Endothelial cell of umbilical vein (primary cell): ENCODE measurements at regions not wholly inside any gene's neighbourhood (a gene's known extent, or its start where the extent isn't known, plus 50 kb on each side); places are given as distances from the start of the nearest gene placed in this dataset.

Experiments used
- BruUV-seq: library from RNA; stranded (reverse); fragments of 400-500 nt; replicated peaks from 2 replicates; lab custom pipeline; 2021; lab: Mats Ljungman, UMichigan
- CTCF ChIA-PET: fragments of 300-600, 350-600 bp; sonication (Branson Sonifier 250); formaldehyde crosslinking; loops from one replicate; lab custom pipeline; 2021; ENCODE audit warnings: antibody characterized with exemption, inconsistent platforms; lab: Charles Lee
- POLR2A ChIA-PET: fragments of 300-600, 350-600 bp; sonication (Branson Sonifier 250); formaldehyde crosslinking; loops from one replicate; lab custom pipeline; 2021; ENCODE audit warnings: antibody characterized with exemption, inconsistent platforms; lab: Charles Lee
- DNase-seq: peaks from one replicate; pipeline ENCODE4 v3.0.0-alpha.2; 2011; ENCODE audit warnings: low read depth, low spot score
- FAIRE-seq: peaks from 2 replicates; lab custom pipeline; 2011; peaks lifted over from hg19 to GRCh38; lab: Jason Lieb, UNC
- H2AFZ ChIP-seq: 2 replicates; pipeline ENCODE4 v1.6.0; 2012; ENCODE audit warnings: low read depth, low read length, control low read depth, inconsistent platforms
- H3K27ac ChIP-seq: 2 replicates; pipeline ENCODE4 v1.5.1; 2011; ENCODE audit warnings: low read depth, mild to moderate bottlenecking, control low read depth, low read length, moderate library complexity; ENCODE audit not compliant: insufficient read depth
- H3K27me3 ChIP-seq, 2 experiments: 2 replicates each; pipeline versions ENCODE4 v1.6.0 to v1.6.1; 2011; ENCODE audit warnings: low read length in 2 of 2, mixed read lengths in 1 of 2; ENCODE audit not compliant: control insufficient read depth in 2 of 2, insufficient read depth in 2 of 2
- H3K36me3 ChIP-seq, 2 experiments: 2 replicates in 1 of 2; 3 replicates in 1 of 2; pipeline ENCODE4 v1.5.1; 2011; ENCODE audit warnings: low read length in 2 of 2, mild to moderate bottlenecking in 1 of 2, moderate library complexity in 1 of 2; ENCODE audit not compliant: control insufficient read depth in 2 of 2, insufficient read depth in 2 of 2; ENCODE audit errors: extremely low read depth in 1 of 2
- H3K4me1 ChIP-seq: 3 replicates; pipeline ENCODE4 v1.5.1; 2011; ENCODE audit warnings: mild to moderate bottlenecking, low read length; ENCODE audit not compliant: control insufficient read depth, insufficient read depth; ENCODE audit errors: extremely low read depth
- H3K4me2 ChIP-seq: 2 replicates; pipeline ENCODE4 v1.6.1; 2011; ENCODE audit warnings: low read length, control low read depth, mixed read lengths; ENCODE audit not compliant: insufficient read depth
- H3K4me3 ChIP-seq, 3 experiments: fragments of 200-600 bp in 1 of 3; sonication (generic), shearing (Covaris generic) in 1 of 3; replicated peaks in 1 of 3; 2 replicates each; pipeline ENCODE4 v1.5.1; 2011 to 2016; ENCODE audit warnings: control low read depth in 3 of 3, low read length in 3 of 3, mild to moderate bottlenecking in 2 of 3, inconsistent platforms in 1 of 3, low read depth in 1 of 3, moderate library complexity in 1 of 3; ENCODE audit not compliant: insufficient read depth in 1 of 3
- H3K79me2 ChIP-seq: 2 replicates; pipeline ENCODE4 v1.6.0; 2012; ENCODE audit warnings: low read length, inconsistent platforms; ENCODE audit not compliant: control insufficient read depth, insufficient read depth
- H3K9ac ChIP-seq: replicated peaks from 2 replicates; pipeline ENCODE3; 2011; ENCODE audit warnings: low read length, control low read depth; ENCODE audit not compliant: insufficient read depth; ENCODE audit errors: extremely low read depth
- H3K9me1 ChIP-seq: replicated peaks from 3 replicates; pipeline ENCODE4 v1.6.0; 2011; ENCODE audit warnings: mild to moderate bottlenecking, low read length; ENCODE audit not compliant: control insufficient read depth, insufficient read depth; ENCODE audit errors: extremely low read depth
- H3K9me3 ChIP-seq: replicated peaks from 2 replicates; pipeline ENCODE4 v1.5.1; 2012; ENCODE audit warnings: low read length, inconsistent platforms; ENCODE audit not compliant: control insufficient read depth, insufficient read depth
- H4K20me1 ChIP-seq: replicated peaks from 2 replicates; pipeline ENCODE3; 2011; ENCODE audit warnings: mild to moderate bottlenecking, low read length; ENCODE audit not compliant: control insufficient read depth, insufficient read depth; ENCODE audit errors: extremely low read depth
- CTCF ChIP-seq, 2 donors: IDR thresholded peaks; 1 replicate in 1 of 2; 2 replicates in 1 of 2; pipeline ENCODE4 v1.5.1; 2011; ENCODE audit warnings: low read length in 2 of 2, mild to moderate bottlenecking in 2 of 2, moderate library complexity in 2 of 2, control low read depth in 1 of 2, inconsistent platforms in 1 of 2, low read depth in 1 of 2; ENCODE audit not compliant: insufficient read depth in 1 of 2; ENCODE audit errors: extremely low read depth in 1 of 2
- EZH2 ChIP-seq: IDR thresholded peaks from 2 replicates; pipeline ENCODE4 v1.6.1; 2012; ENCODE audit warnings: borderline replicate concordance, low read depth, mild to moderate bottlenecking, moderate library complexity, low read length, inconsistent platforms; ENCODE audit not compliant: severe bottlenecking
- FOS ChIP-seq: IDR thresholded peaks from 2 replicates; pipeline ENCODE4 v1.6.1; 2011; ENCODE audit warnings: mild to moderate bottlenecking, low read length, moderate library complexity, borderline replicate concordance; ENCODE audit not compliant: insufficient read depth
- GATA2 ChIP-seq: IDR thresholded peaks from 2 replicates; pipeline ENCODE4 v1.7.0; 2011; ENCODE audit warnings: low read depth, mild to moderate bottlenecking, moderate library complexity, mixed read lengths, low read length; ENCODE audit not compliant: insufficient read length, insufficient read depth
- JUN ChIP-seq: IDR thresholded peaks from 2 replicates; pipeline ENCODE4 v1.6.1; 2011; ENCODE audit warnings: borderline replicate concordance, low read depth; ENCODE audit not compliant: insufficient read length, insufficient read depth
- MAX ChIP-seq: IDR thresholded peaks from 2 replicates; pipeline ENCODE4 v1.6.1; 2011; ENCODE audit not compliant: insufficient read depth, insufficient read length
- MYC ChIP-seq: IDR thresholded peaks from one replicate; pipeline ENCODE4 v1.6.1; 2011; ENCODE audit warnings: mild to moderate bottlenecking, low read depth, low read length
- POLR2A ChIP-seq: IDR thresholded peaks from 2 replicates; pipeline ENCODE4 v1.6.1; 2012; ENCODE audit warnings: low read depth, mild to moderate bottlenecking, control low read depth, low read length
- POLR2AphosphoS5 ChIP-seq: IDR thresholded peaks from 2 replicates; pipeline ENCODE4 v1.6.1; 2012; ENCODE audit warnings: low read depth, mild to moderate bottlenecking, control low read depth, low read length, moderate library complexity; ENCODE audit not compliant: insufficient read depth
- dilution Hi-C: fragments of 300-500 bp; cut with MboI; formaldehyde crosslinking; loops from one replicate; pipeline ENCODE4 v1.15.0; 2019; ENCODE audit warnings: low sequenced_read_pairs; ENCODE audit not compliant: extremely low pct_ligation_motif_present
- intact Hi-C: fragments of 100-400 bp; cut with micrococcal nuclease; formaldehyde crosslinking; loops from one replicate; pipeline ENCODE4 v1.10.0; 2022

- no peak overlapping the region for H3K27ac ChIP-seq
- intact Hi-C loops (no loop called here), dilution Hi-C loops (no loop called here)
- CTCF ChIA-PET = no interaction called here
- H3K27me3 ChIP-seq = no peaks in the 10 kb centered on the region
- H2AFZ ChIP-seq = no peak overlapping the region
- no peak for TF ChIP-seq GATA2
- no peak for TF ChIP-seq POLR2AphosphoS5
- TF ChIP-seq MAX = no peak
- TF ChIP-seq FOS = no peak
- TF ChIP-seq CTCF (IDR thresholded peaks at IDR 0.05; ENCODE audit: extremely low read depth in 1 of 2, insufficient read depth in 1 of 2, low read depth in 1 of 2, low read length in 2 of 2) = no peak
- no peak for TF ChIP-seq EZH2
- no peak for TF ChIP-seq POLR2A
- TF ChIP-seq MYC = no peak
- TF ChIP-seq JUN = no peak
- no peaks in the 10 kb centered on the region for H4K20me1 ChIP-seq
- no peak overlapping the region for H3K4me2 ChIP-seq
- no TSS peak for BruUV-seq
- H3K4me1 ChIP-seq = no peaks in the 10 kb centered on the region
- H3K9ac ChIP-seq = no peak overlapping the region
- H3K79me2 ChIP-seq = no peaks in the 10 kb centered on the region
- FAIRE-seq = no peak
- H3K9me3 ChIP-seq = peaks cover 1% of the 10 kb centered on the region
- H3K4me3 ChIP-seq = no peak overlapping the region
- DNase-seq = no peak
- POLR2A ChIA-PET = no interaction called here
- no peaks in the 10 kb centered on the region for H3K9me1 ChIP-seq
- no peaks in the 10 kb centered on the region for H3K36me3 ChIP-seq
Observed at GRCh38 chr10:57468894-57469432, 798.7 kb downstream of the IPMK start.
